ENCODE measurements at regions not wholly inside any gene's neighbourhood (a gene's known extent, or its start where the extent isn't known, plus 50 kb on each side); places are given as distances from the start of the nearest gene placed in this dataset.

GRCh38 chr2:123808243-123808642, 216.8 kb upstream of the CNTNAP5 start:
- DNase-seq (ENCODE audit: low read depth in 1 of 2, low spot score in 1 of 2), result no peak
- 0% methylated on average over 2 of the region's 2 CpGs for WGBS (ENCODE audit: missing lambda C conversion rate)
- Histone ChIP-seq H3K27ac (no peak overlapping the region), H3K4me1 (no peaks in the 10 kb centered on the region), H3K9me3 (peaks cover 2% of the 10 kb centered on the region; the same call in 2 of the 3 replicates), H3K4me2 (no peak overlapping the region), H3K4me3 (no peak overlapping the region)
- TF ChIP-seq HOXB13 (CRISPR knock-in tag; IDR thresholded peaks at IDR 0.05; ENCODE audit: low read depth) (no peak), RCOR1 (IDR thresholded peaks at IDR 0.05; ENCODE audit: low read depth, low read length) (no peak), USF2 (IDR thresholded peaks at IDR 0.05) (no peak), KDM1A (IDR thresholded peaks at IDR 0.05; ENCODE audit: low read depth) (no peak)
- no peak for FAIRE-seq
- ChIA-PET POLR2A (no interaction called here), CTCF (no interaction called here)
- no peak for ATAC-seq

- CTCF ChIA-PET, result no interaction called here
- ATAC-seq, result no peak
- H3K9me3 ChIP-seq, result peaks cover 2% of the 10 kb centered on the region; the same call in 1 of the 3 replicates
- H3K27ac ChIP-seq, result no peak overlapping the region
- no peak overlapping the region for H3K4me2 ChIP-seq
- POLR2A ChIA-PET, result no interaction called here
- FAIRE-seq, result no peak
- no peaks in the 10 kb centered on the region for H3K4me1 ChIP-seq
- DNase-seq (ENCODE audit: low read depth in 1 of 2, low spot score in 1 of 2), result no peak
- TF ChIP-seq SMC3 (IDR thresholded peaks at IDR 0.05), result no peak
- WGBS (ENCODE audit: missing lambda C conversion rate), result 4% methylated on average over 1 of the region's 1 CpG
- no peak overlapping the region for H3K4me3 ChIP-seq
Measured at GRCh38 chr2:123811846-123812245, 213.2 kb upstream of the CNTNAP5 start.

- H3K27ac ChIP-seq, result no peak overlapping the region
- H3K4me2 ChIP-seq, result no peak overlapping the region
- ChIA-PET POLR2A (no interaction called here), CTCF (no interaction called here)
- H3K9me3 ChIP-seq, result peaks cover 1% of the 10 kb centered on the region; the same call in 2 of the 3 replicates
- H3K4me3 ChIP-seq, result no peak overlapping the region
- 3% methylated on average over 1 of the region's 1 CpG for WGBS (ENCODE audit: missing lambda C conversion rate)
- no peak for ATAC-seq
- no peak for DNase-seq (ENCODE audit: low read depth in 1 of 2, low spot score in 1 of 2)
- no peak for FAIRE-seq
- TF ChIP-seq HDAC2 (IDR thresholded peaks at IDR 0.05) (no peak), ATOH8 (CRISPR knock-in tag; IDR thresholded peaks at IDR 0.05; ENCODE audit: low read depth) (no peak), GATA3 (IDR thresholded peaks at IDR 0.05; ENCODE audit: borderline replicate concordance) (no peak), ELK1 (IDR thresholded peaks at IDR 0.05; ENCODE audit: low read depth, low read length) (no peak), CBX2 (IDR thresholded peaks at IDR 0.05; ENCODE audit: borderline replicate concordance, low read depth) (no peak), HOXB13 (CRISPR knock-in tag; IDR thresholded peaks at IDR 0.05; ENCODE audit: low read depth) (no peak), RNF2 (IDR thresholded peaks at IDR 0.05; ENCODE audit: borderline replicate concordance, low read depth) (no peak), MAX (IDR thresholded peaks at IDR 0.05) (no peak), HMGXB4 (CRISPR knock-in tag; IDR thresholded peaks at IDR 0.05; ENCODE audit: borderline replicate concordance) (no peak), TP53 (CRISPR knock-in tag; IDR thresholded peaks at IDR 0.05) (no peak), MAZ (IDR thresholded peaks at IDR 0.05; ENCODE audit: borderline replicate concordance, low read depth, low read length) (no peak), CHD4 (IDR thresholded peaks at IDR 0.05; ENCODE audit: borderline replicate concordance) (no peak), EHF (CRISPR knock-in tag; IDR thresholded peaks at IDR 0.05) (no peak), HEYL (CRISPR knock-in tag; IDR thresholded peaks at IDR 0.05) (no peak), ESRRA (IDR thresholded peaks at IDR 0.05; ENCODE audit: borderline replicate concordance, low read length) (no peak), NR3C1 (IDR thresholded peaks at IDR 0.05) (no peak), EP300 (IDR thresholded peaks at IDR 0.05) (no peak), ZC3H11A (IDR thresholded peaks at IDR 0.05) (no peak), USF2 (IDR thresholded peaks at IDR 0.05) (no peak)
- no peaks in the 10 kb centered on the region for H3K4me1 ChIP-seq
Measured at GRCh38 chr2:123816203-123816602, 208.9 kb upstream of the CNTNAP5 start.
